ENCODE measurements at regions not wholly inside any gene's neighbourhood (a gene's known extent, or its start where the extent isn't known, plus 50 kb on each side); places are given as distances from the start of the nearest gene placed in this dataset.
A peak's percentile ranks its signal among the peaks of the same experiment; 100 is the strongest.

- peak overlapping the region; percentile 70 for H2AK9ac ChIP-seq (replicated peaks; ENCODE audit: low read depth, low read length, poor library complexity)
- H3K4me2 ChIP-seq (ENCODE audit: low read depth, low read length) = no peak overlapping the region
- peak overlapping the region; percentile 96 for H3K4ac ChIP-seq (ENCODE audit: low read depth, low read length)
- H3K27me3 ChIP-seq (ENCODE audit: control insufficient read depth, insufficient read depth, low read length) = no peaks in the 10 kb centered on the region
- DNase-seq = no peak
- peak overlapping the region; percentile 59 for H2AFZ ChIP-seq (replicated peaks; ENCODE audit: low read length, poor library complexity)
- peak overlapping the region; percentile 83 for H4K91ac ChIP-seq (ENCODE audit: insufficient read depth, low read depth, low read length)
- dilution Hi-C loops (cut with HindIII; ENCODE audit: low sequenced_read_pairs, unreplicated experiment) (no loop called here), intact Hi-C loops (cut with micrococcal nuclease) (no loop called here), in situ Hi-C loops (cut with MboI; ENCODE audit: low sequenced_read_pairs) (no loop called here)
- H4K20me1 ChIP-seq (ENCODE audit: insufficient read depth, low read length) = no peaks in the 10 kb centered on the region
- H3K9me3 ChIP-seq (ENCODE audit: control insufficient read depth, insufficient read depth, low read length) = no peaks in the 10 kb centered on the region
- ChIA-PET POLR2A (ENCODE audit: unreplicated experiment) (no interaction called here), CTCF (interaction anchor here (1.2 kb wide), 1 partner anchor 10 kb away, joined by 3 read pairs; no protein-coding TSS in a partner anchor)
- H3K23ac ChIP-seq (ENCODE audit: low read depth, low read length) = no peak overlapping the region; the same call in 1 of the 2 replicates
- H4K8ac ChIP-seq (ENCODE audit: low read depth in 2 of 2, low read length in 2 of 2) = peak overlapping the region; percentile 42 to 71; a peak in 2 of 4 replicates
- peak overlapping the region; percentile 39 for H4K5ac ChIP-seq (ENCODE audit: low read depth, low read length)
- H3K18ac ChIP-seq (ENCODE audit: low read depth, low read length) = peak overlapping the region; percentile 37
- peaks cover 0 to 23% of the 10 kb centered on the region in 2 experiments; a peak in 2 of 4 replicates for H3K79me1 ChIP-seq (ENCODE audit: low read depth in 1 of 2, low read length in 2 of 2)
- peak overlapping the region; percentile 68 for H3K27ac ChIP-seq (ENCODE audit: insufficient read depth, low read length)
- H3K36me3 ChIP-seq (ENCODE audit: control insufficient read depth, insufficient read depth, low read length) = no peaks in the 10 kb centered on the region
- H2BK20ac ChIP-seq (ENCODE audit: low read depth, low read length) = peak overlapping the region; percentile 76
- 0 out of 2 replicates have a peak overlapping the region, but pooled peaks have one; percentile 21 for H3K56ac ChIP-seq (ENCODE audit: extremely low read depth, insufficient read depth, low read length)
- H3K14ac ChIP-seq (replicated peaks; ENCODE audit: low read depth, low read length) = peak overlapping the region; percentile 88
- peaks cover 20% of the 10 kb centered on the region for H3K4me1 ChIP-seq (ENCODE audit: control insufficient read depth, insufficient read depth, low read length)
- peaks cover 60% of the 10 kb centered on the region for H3K9me1 ChIP-seq (ENCODE audit: insufficient read depth, low read length)
- H3K4me3 ChIP-seq (ENCODE audit: insufficient read depth, low read depth, low read length) = no peak overlapping the region
- peak overlapping the region; percentile 36 for H2BK5ac ChIP-seq (ENCODE audit: low read depth, low read length, poor library complexity, severe bottlenecking)
- ATAC-seq (ENCODE audit: low read depth) = peak; percentile 30
- H3K9ac ChIP-seq (ENCODE audit: low read depth, low read length) = no peak overlapping the region
- no TSS peak for BruUV-seq (replicated peaks)
- H2BK15ac ChIP-seq (ENCODE audit: low read depth, low read length) = peak overlapping the region; percentile 89; the same call in 2 of the 3 replicates
- H2AK5ac ChIP-seq (ENCODE audit: low read depth, low read length) = peak overlapping the region; percentile 100
- 67% methylated on average over 3 of the region's 11 CpGs; no CpG with 5 or more reads in 1 of the 2 experiments for WGBS, 2 experiments (ENCODE audit: extremely low coverage in 2 of 2, insufficient read length in 1 of 2)
- peak overlapping the region; percentile 89 for H2BK120ac ChIP-seq (ENCODE audit: low read depth, low read length)
- TF ChIP-seq MAZ (IDR thresholded peaks at IDR 0.05; ENCODE audit: borderline replicate concordance, low read depth, low read length) = no peak
- TF ChIP-seq SMC3 (IDR thresholded peaks at IDR 0.05; ENCODE audit: low read depth, low read length) = no peak
- TF ChIP-seq, protein P1, sequence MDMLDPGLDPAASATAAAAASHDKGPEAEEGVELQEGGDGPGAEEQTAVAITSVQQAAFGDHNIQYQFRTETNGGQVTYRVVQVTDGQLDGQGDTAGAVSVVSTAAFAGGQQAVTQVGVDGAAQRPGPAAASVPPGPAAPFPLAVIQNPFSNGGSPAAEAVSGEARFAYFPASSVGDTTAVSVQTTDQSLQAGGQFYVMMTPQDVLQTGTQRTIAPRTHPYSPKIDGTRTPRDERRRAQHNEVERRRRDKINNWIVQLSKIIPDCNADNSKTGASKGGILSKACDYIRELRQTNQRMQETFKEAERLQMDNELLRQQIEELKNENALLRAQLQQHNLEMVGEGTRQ (IDR thresholded peaks at IDR 0.05; ENCODE audit: low read depth, low read length) = no peak
- TF ChIP-seq CEBPB (IDR thresholded peaks at IDR 0.05; ENCODE audit: low read depth, low read length) = no peak
- TF ChIP-seq NFE2L2 (IDR thresholded peaks at IDR 0.05; ENCODE audit: low read depth, low read length) = no peak
- no peak for TF ChIP-seq RFX5 (IDR thresholded peaks at IDR 0.05; ENCODE audit: low read depth, low read length)
- TF ChIP-seq RAD21 (IDR thresholded peaks at IDR 0.05; ENCODE audit: low read length) = no peak
- TF ChIP-seq POLR2A (IDR thresholded peaks at IDR 0.05; ENCODE audit: low read depth, low read length) = no peak
- TF ChIP-seq, protein P2, sequence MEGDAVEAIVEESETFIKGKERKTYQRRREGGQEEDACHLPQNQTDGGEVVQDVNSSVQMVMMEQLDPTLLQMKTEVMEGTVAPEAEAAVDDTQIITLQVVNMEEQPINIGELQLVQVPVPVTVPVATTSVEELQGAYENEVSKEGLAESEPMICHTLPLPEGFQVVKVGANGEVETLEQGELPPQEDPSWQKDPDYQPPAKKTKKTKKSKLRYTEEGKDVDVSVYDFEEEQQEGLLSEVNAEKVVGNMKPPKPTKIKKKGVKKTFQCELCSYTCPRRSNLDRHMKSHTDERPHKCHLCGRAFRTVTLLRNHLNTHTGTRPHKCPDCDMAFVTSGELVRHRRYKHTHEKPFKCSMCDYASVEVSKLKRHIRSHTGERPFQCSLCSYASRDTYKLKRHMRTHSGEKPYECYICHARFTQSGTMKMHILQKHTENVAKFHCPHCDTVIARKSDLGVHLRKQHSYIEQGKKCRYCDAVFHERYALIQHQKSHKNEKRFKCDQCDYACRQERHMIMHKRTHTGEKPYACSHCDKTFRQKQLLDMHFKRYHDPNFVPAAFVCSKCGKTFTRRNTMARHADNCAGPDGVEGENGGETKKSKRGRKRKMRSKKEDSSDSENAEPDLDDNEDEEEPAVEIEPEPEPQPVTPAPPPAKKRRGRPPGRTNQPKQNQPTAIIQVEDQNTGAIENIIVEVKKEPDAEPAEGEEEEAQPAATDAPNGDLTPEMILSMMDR (conservative IDR thresholded peaks at IDR 0.05; ENCODE audit: low read depth, low read length) = no peak
- TF ChIP-seq CHD1 (IDR thresholded peaks at IDR 0.05; ENCODE audit: low read depth, low read length) = no peak
- TF ChIP-seq FOS (IDR thresholded peaks at IDR 0.05; ENCODE audit: low read depth, low read length) = no peak
- TF ChIP-seq MXI1 (IDR thresholded peaks at IDR 0.05; ENCODE audit: borderline replicate concordance, low read depth, low read length) = no peak
- TF ChIP-seq MAFK (IDR thresholded peaks at IDR 0.05; ENCODE audit: low read depth, low read length) = no peak
- no peak for TF ChIP-seq BHLHE40 (IDR thresholded peaks at IDR 0.05; ENCODE audit: low read depth, low read length)
- TF ChIP-seq RCOR1 (IDR thresholded peaks at IDR 0.05; ENCODE audit: insufficient replicate concordance, low read length) = no peak
These were observed 60.5 kb upstream of the MEDAG start for GRCh38 chr13:30845297-30846214.
